Right cardiac atrium (tissue), 5 donors: ENCODE measurements at regions not wholly inside any gene's neighbourhood (a gene's known extent, or its start where the extent isn't known, plus 50 kb on each side); places are given as distances from the start of the nearest gene placed in this dataset.

Source experiments
- ATAC-seq, 2 donors: fragments of 200-7000 bp; cut with Tn5 transposase; one replicate each; pipeline versions ENCODE4 v1.8.0 to v1.9.1; 2020; ENCODE audit warnings: moderate library complexity in 2 of 2, mild to moderate bottlenecking in 1 of 2
- DNase-seq, 3 donors: peaks; one replicate each; pipeline ENCODE4 v3.0.0-alpha.2; 2020
- H3K27ac ChIP-seq: one replicate; pipeline ENCODE4 v1.5.1; 2013; ENCODE audit warnings: mild to moderate bottlenecking, low read length, control low read depth, moderate library complexity
- H3K27me3 ChIP-seq: one replicate; pipeline ENCODE4 v1.6.1; 2013; ENCODE audit not compliant: control insufficient read depth, insufficient read depth
- H3K4me1 ChIP-seq: one replicate; pipeline ENCODE4 v1.6.1; 2013; ENCODE audit warnings: low read length; ENCODE audit not compliant: control insufficient read depth, insufficient read depth
- H3K4me3 ChIP-seq: one replicate; pipeline ENCODE4 v1.5.1; 2013; ENCODE audit warnings: low read length, control low read depth
- H3K9me3 ChIP-seq: one replicate; pipeline ENCODE4 v1.6.1; 2013; ENCODE audit warnings: low read length; ENCODE audit not compliant: control insufficient read depth
- WGBS: extraction: QIAGEN DNeasy Blood & Tissue Kit; methylation state at CpG from one replicate; pipeline ENCODE4 v1.1.7; 2013; 5-methylcytosine and 5-hydroxymethylcytosine counted together
- intact Hi-C, 4 donors: fragments of 100-400 bp; cut with DNase I; formaldehyde crosslinking; loops; one replicate each; pipeline versions ENCODE4 v1.11.0 to v1.14.0; 2022 to 2023
- donor health status: healthy with polysubstance abuse.
- donor health status: DM: no; HTN: yes; CAD: no.
- donor health status: DM: no; HTN: no; CAD: no.
- donor health status: DM: no; HTN: yes; CAD: no; lungs with severe emphysema.
- donor health status: DM: yes; HTN: yes; CAD: no.

DNA sequence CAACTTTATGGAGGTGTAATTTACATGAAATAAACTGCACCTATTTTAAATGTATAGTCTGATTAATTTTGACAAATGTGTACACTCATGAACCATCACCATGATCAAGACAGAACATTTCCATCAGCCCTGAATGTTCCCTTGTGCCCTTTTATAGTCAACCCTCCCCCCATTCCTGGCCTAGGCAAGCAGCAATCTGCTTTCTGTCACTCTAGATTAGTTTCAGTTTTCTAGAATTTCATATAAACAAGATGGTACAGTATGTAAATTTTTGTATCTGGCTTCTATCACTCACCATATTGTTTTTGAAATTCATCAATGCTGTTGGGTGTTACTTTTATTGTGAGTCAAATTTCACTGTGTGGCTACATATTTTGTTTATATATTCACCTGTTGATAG lies 234.2 kb upstream of the RPS6KA3 start:
- no peak for ATAC-seq
- intact Hi-C loops: no loop called here
- Histone ChIP-seq H3K4me1 (no peaks in the 10 kb centered on the region), H3K27ac (no peak overlapping the region), H3K27me3 (no peaks in the 10 kb centered on the region), H3K4me3 (no peak overlapping the region), H3K9me3 (no peaks in the 10 kb centered on the region)
- no peak for DNase-seq

DNA sequence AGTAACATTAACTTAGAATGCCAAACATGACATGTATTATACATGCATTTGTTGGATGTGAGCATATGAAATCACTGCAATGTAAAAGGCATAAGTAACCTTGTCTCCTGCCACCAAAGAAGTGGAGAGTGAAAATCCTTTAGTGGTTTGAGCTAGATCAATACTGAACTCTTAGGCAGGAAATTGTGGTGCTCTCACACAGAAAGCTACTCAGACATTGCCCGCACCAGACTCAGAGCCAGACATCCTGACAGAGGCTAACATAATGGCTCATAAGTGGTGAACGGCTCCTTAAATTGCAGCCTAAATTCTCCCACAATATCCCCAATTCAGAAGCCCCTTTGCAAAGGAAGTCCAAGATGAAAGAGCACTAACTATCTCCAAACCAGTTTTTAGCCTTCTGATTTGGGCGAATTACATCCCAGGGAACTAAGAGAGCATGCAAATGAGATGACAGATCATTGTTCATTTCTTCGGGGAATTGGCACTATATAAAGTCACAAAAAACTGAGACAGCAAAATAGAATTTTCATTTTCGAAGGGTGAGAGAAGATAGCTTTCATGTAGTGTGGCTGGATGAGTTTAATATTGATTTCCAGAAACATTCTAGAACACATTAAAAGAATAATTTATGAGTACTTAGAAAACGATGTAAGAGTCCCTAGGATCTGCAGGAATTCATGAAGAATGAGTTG lies 233.6 kb upstream of the RPS6KA3 start:
- intact Hi-C loops: no loop called here
- no peak overlapping the region for H3K27ac ChIP-seq
- H3K4me1 ChIP-seq: no peaks in the 10 kb centered on the region
- 65% methylated on average over 6 of the region's 6 CpGs for WGBS
- no peaks in the 10 kb centered on the region for H3K9me3 ChIP-seq
- DNase-seq (no peak), ATAC-seq (no peak)
- no peaks in the 10 kb centered on the region for H3K27me3 ChIP-seq
- no peak overlapping the region for H3K4me3 ChIP-seq

DNA sequence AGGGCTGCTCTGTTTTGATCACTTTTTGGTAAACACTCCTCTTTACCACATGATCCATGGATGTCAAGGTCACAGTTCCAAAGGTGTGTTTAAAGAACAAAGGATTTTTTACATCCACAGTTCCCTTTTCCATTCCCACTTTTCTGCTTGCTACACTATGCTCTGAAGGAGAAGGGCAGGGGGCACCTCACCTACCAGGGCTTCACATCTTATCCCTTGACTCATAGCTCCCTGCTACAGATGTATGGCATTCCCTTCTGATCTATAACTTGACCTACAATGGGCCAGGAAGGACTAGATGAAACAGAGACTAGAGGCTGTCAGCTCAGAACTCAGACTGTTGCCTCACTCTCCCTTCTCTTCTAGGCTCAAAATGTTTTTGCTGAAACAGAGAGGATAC lies 233.1 kb upstream of the RPS6KA3 start:
- Histone ChIP-seq H3K4me3 (no peak overlapping the region), H3K27me3 (no peaks in the 10 kb centered on the region), H3K4me1 (no peaks in the 10 kb centered on the region), H3K27ac (no peak overlapping the region), H3K9me3 (no peaks in the 10 kb centered on the region)
- no peak for ATAC-seq
- DNase-seq: no peak
- intact Hi-C loops: no loop called here

DNA sequence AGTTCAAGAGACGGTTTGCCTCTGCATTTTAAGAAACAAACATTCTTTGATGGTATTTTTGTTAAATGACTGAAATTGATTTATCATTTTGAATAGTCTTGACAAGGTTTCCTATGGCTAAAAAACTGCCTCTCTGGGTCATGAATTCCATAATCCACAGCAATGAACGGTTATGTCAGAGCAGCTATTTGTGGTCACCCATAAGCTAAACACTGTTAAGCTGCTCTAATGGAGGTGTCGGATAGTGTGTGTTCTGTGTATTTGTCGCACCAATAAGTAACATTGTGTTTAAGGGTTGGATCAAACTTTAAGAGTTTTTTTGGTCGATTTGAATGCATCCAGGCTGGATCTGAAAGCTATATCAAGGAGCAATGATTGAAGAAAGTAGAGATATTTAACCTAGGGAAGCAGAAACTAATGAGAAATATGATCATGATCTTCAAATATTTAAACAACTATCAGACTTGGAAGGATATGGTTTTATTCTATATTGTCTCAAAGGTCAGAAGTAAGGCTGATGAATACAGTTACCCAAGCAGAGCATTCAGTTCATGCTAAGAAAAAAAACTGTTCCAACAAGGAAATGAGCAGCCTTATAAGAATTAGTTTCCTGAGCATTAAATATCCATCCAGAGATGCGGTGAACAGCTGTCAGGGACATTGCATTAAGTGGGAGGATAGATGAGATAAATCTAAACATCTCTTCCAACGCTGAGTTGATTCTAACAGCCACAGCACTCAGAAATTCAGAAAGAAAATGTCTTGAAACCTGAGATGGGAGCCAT lies 232.3 kb upstream of the RPS6KA3 start:
- Histone ChIP-seq H3K27me3 (no peaks in the 10 kb centered on the region), H3K27ac (no peak overlapping the region), H3K9me3 (no peaks in the 10 kb centered on the region), H3K4me3 (no peak overlapping the region), H3K4me1 (no peaks in the 10 kb centered on the region)
- intact Hi-C loops: no loop called here
- WGBS: 66% methylated on average over 7 of the region's 7 CpGs
- DNase-seq (no peak), ATAC-seq (no peak)

DNA sequence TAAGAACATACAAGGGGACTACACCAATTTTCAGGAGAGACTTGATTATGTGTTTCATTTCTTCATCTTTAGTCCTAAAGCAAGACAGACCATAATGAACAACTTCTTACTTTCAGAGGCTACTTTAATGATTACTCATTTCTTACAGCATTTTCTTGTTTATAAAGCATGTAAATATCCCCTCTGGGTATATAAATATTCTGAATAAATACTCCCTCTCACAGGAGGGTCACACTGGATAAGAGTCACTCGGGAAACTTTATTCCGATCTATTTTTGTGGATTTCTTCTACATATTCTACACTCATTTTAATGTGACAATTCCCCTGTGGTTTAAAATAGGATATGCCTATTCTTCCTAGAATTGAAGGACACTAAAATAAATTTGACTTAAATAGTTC lies 228.9 kb upstream of the RPS6KA3 start:
- DNase-seq (no peak), ATAC-seq (no peak)
- WGBS: 78% methylated on average over 2 of the region's 2 CpGs
- no peak overlapping the region for H3K27ac ChIP-seq
- intact Hi-C loops: no loop called here
- no peak overlapping the region for H3K4me3 ChIP-seq
- H3K4me1 ChIP-seq: no peaks in the 10 kb centered on the region
- no peaks in the 10 kb centered on the region for H3K9me3 ChIP-seq
- H3K27me3 ChIP-seq: no peaks in the 10 kb centered on the region

DNA sequence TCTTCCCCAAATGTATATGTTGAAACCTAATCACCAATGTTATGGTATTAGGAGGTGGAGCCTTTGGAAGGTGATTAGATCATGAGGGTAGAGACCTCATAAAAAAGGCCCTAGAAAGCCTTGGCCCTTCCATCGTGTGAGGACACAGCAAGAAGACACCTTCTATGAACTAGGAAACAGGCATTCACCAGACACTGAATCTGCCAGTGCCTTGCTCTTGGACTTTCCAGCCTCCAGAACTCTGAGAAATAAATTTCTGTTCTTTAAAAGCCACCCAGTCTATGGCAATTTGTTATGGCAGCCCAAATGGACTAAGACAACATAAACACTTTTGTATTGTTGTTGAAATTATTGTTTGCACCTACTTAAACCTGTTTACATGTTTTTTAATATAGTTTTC lies 221.8 kb upstream of the RPS6KA3 start:
- ATAC-seq (no peak), DNase-seq (no peak)
- Histone ChIP-seq H3K27ac (no peak overlapping the region), H3K4me3 (no peak overlapping the region), H3K4me1 (no peaks in the 10 kb centered on the region), H3K9me3 (no peaks in the 10 kb centered on the region), H3K27me3 (no peaks in the 10 kb centered on the region)
- intact Hi-C loops: no loop called here
- WGBS: 85% methylated on average over 1 of the region's 1 CpG

DNA sequence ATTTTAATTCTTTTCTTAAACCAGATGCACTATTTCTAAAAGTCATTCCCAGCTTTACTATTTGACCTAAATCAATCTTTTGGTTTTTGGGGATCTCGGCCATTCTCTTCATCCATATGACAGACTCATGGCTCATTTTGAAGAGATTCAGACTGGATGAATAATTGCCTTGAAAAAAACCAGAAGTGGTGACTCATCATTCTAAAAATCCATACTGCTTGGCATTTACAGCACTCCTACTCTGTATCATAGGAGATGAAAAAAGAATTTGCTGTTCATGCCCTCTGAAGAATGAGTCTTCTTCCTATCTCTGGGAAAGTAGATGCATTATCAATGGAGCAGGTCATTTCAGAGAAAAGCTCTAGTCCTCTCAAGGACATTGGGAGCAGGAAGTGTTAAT lies 220.5 kb upstream of the RPS6KA3 start:
- H3K4me1 ChIP-seq: no peaks in the 10 kb centered on the region
- ATAC-seq (no peak), DNase-seq (no peak)
- 87% methylated on average over 1 of the region's 1 CpG for WGBS
- H3K27me3 ChIP-seq: no peaks in the 10 kb centered on the region
- no peak overlapping the region for H3K4me3 ChIP-seq
- H3K27ac ChIP-seq: no peak overlapping the region
- intact Hi-C loops: no loop called here
- no peaks in the 10 kb centered on the region for H3K9me3 ChIP-seq

DNA sequence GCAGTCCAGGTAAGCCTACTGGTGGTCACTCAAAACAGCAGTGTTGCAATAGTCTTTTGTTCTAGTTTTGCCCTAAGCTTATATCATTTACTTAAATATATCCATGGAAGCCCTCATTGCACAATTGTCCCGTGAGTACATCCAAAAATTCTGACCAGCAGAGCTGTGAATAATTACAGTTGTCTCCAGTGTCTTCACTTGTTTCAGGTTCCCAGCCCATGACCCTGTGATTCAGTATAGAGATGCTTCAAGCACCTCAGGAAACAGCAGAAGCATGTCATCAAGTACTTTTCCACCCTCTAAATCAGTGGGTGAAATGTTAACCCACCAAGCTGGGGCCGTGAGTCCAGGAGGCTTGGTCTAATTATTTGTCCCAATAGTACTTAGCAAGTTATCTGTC lies 214.9 kb upstream of the RPS6KA3 start:
- no peaks in the 10 kb centered on the region for H3K4me1 ChIP-seq
- no peak overlapping the region for H3K27ac ChIP-seq
- 64% methylated on average over 2 of the region's 2 CpGs for WGBS
- H3K4me3 ChIP-seq: no peak overlapping the region
- H3K9me3 ChIP-seq: no peaks in the 10 kb centered on the region
- ATAC-seq: no peak
- DNase-seq: no peak
- intact Hi-C loops: no loop called here
- H3K27me3 ChIP-seq: no peaks in the 10 kb centered on the region

DNA sequence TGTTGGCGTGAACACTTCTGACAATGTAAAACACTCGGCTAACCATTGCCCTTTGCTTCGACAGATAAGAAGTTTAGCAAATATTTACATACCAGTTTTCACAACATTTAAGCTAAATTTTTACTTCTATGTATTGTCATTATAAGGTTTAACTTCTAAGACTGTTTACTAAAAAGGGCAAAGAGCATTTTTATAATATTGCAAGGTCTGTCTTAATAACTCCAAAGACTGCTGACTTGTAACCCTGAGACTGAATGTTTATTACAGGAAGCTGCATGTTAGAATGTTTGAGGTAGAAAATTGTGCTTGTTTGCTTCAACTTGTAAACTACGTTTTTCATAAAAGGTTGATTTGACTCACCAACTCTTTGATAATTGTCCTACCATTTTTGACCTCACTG lies 213.2 kb upstream of the RPS6KA3 start:
- intact Hi-C loops: no loop called here
- Histone ChIP-seq H3K9me3 (no peaks in the 10 kb centered on the region), H3K4me1 (no peaks in the 10 kb centered on the region), H3K4me3 (no peak overlapping the region), H3K27ac (no peak overlapping the region), H3K27me3 (no peaks in the 10 kb centered on the region)
- 76% methylated on average over 4 of the region's 4 CpGs for WGBS
- ATAC-seq: no peak
- DNase-seq: no peak

DNA sequence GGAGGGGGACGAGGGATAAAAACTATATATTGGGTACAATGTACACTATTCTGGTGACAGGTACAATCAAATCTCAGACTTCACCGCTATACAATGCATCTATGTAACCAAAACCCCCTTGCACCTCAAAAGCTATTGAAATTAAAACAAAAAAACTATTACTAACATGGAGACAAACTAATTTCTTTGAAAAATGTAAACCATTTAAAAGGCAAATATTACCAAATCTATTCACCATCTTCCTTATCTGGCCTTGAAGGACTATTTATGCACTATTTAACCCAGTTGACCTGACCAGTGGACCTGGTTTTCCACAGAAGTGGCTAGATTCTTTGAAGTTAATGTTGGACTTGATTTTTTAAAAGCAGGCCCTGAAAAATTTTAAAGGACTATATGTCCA lies 212.3 kb upstream of the RPS6KA3 start:
- Histone ChIP-seq H3K27ac (no peak overlapping the region), H3K4me1 (no peaks in the 10 kb centered on the region), H3K9me3 (no peaks in the 10 kb centered on the region), H3K4me3 (no peak overlapping the region), H3K27me3 (no peaks in the 10 kb centered on the region)
- DNase-seq (no peak), ATAC-seq (no peak)
- WGBS: 87% methylated on average over 2 of the region's 2 CpGs
- intact Hi-C loops: no loop called here

DNA sequence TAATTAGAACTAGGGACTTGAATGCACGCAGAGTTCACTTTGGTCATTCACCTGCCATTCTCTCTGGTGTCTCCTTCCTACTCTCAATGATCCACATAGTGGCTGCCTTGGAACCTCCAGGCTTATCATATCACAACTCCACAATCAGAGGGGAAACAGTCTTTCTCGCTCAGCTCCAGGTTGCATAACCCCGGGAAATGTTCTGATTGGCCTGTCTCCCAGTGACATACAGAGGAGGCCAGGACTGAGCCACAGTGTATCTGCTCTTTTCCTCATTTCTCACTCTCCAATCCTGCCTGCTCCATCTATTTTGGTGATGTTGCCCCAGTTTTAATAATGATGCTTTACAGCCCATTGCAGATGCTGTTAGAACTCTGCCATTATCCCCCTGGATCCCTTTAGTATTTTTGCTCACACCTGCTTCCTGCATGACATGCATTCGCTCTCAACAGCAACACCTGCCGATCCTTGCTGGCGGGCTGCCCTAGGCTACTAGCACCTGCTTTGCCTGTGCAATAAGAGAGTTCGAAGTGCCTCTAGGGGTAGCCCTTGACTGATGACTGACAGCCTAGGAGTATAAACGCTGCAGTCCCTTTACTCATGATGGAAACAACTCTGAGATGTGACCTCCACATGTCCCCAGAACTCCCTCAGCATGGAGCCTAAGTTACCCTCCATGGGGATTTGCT lies 211.3 kb upstream of the RPS6KA3 start:
- no peaks in the 10 kb centered on the region for H3K9me3 ChIP-seq
- no peak overlapping the region for H3K27ac ChIP-seq
- 82% methylated on average over 8 of the region's 8 CpGs for WGBS
- intact Hi-C loops: no loop called here
- ATAC-seq: no peak
- no peaks in the 10 kb centered on the region for H3K4me1 ChIP-seq
- H3K27me3 ChIP-seq: no peaks in the 10 kb centered on the region
- H3K4me3 ChIP-seq: no peak overlapping the region
- no peak for DNase-seq
